D341Med (cell line): ENCODE measurements at regions not wholly inside any gene's neighbourhood (a gene's known extent, or its start where the extent isn't known, plus 50 kb on each side); places are given as distances from the start of the nearest gene placed in this dataset.
"Not testable (repeated sequence)": the region's sequence is repeated elsewhere in the genome, so short reads cannot be mapped to it uniquely, and the experiment has no call there.

Experiments used
- DNase-seq: peaks from one replicate; pipeline ENCODE4 v3.0.0; 2012; ENCODE audit warnings: low spot score

DNA sequence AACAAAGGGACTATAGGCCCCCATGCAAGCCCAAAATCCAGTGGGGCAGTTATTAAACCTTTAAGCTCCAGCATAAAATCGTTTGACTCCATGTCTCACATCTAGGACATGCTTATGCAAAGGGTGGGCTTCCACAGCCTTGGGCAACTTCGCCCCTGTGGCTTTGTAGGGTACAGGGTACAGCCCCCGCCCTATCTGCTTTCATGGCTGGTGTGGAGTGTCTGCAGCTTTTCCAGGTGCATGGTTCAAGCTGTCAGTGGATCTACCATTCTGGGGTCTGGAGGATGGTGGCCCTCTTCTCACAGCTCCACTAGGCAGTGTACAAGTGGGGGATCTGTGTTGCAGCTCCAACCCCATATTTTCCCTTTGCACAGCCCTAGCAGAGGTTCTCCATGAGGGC, 559.8 kb upstream of the TECRL start:
- DNase-seq, result no peak

DNA sequence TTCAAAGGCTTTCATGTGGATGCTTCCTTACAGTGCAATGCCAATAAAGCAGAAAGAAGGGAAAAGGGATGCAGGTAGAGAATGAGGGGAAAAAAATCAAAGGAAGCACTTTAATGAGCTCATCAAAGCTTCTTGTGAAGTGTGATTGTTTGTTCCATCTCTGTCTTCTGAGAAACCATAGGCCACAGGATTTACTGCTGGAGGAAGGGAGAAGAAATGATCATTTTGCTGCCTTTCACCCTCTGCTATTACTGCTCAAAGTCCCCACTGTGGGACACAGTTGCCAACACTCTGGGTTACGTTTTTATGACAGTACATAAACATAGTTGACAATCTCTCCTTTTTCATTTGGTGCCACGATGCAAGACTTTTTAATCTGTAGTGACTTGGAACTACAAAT, 558.0 kb upstream of the TECRL start:
- no peak for DNase-seq

DNA sequence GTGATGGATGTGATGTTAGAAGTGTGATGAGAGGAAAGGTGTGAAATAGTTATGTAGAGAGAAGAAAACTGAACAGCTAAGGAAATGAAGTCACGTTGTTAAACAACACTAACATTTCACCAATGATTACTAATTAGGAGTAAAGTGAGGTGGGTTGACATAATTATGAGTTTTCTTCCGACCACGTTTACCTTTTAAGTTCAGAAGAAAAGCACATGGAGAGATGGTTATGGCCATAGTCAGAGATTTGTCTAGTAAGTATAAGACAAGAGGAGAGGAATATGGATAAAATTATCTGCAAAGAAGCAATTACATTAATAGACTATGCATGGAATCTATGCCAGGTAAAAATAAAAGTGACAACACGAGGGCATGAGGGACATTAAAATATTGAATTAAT, 551.3 kb upstream of the TECRL start:
- DNase-seq, result no peak

DNA sequence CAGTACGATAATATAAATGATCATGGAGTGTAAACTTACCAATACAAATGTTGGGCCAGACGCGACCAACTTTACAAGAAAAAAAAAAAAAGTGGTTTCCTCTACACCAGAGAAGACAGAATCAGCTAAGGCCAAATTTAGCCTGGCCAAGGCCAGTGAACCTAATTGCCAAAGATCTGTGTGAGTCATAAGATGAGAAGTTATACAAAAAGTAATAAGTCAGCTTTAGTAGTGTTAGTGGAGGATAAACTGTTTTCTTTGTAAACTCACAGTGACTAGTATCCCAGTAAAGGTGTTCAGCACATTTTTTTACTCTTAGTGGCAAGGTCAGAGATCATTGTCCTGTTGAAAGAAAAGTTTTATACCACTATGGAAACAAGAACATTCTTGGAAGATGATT, 531.4 kb upstream of the TECRL start:
- DNase-seq, result no peak

DNA sequence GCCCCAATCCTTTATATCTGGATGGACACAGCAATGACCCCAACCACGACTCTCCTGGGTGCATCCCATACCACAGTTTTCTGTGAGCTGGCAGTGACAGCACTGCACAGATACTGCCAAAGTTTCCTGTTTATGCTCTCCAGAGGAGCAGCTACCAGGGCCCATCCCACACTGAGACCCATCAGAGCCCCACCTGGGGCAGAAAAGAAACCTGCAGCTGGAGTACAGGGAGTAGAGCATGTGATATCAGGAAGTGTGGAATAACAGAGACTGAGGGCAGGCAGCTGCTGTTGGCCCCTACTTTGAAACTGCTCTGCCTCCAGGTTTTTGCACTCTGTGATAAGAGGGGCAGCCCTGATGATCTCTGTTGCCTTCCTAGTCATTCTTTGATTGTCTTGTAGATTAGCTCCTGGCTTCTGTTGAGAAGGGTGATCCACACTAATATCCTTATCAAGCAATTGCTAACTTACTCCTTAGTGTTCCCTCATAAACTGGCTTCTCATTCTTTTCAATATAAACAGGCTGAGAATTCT, 526.3 kb upstream of the TECRL start:
- no peak for DNase-seq

DNA sequence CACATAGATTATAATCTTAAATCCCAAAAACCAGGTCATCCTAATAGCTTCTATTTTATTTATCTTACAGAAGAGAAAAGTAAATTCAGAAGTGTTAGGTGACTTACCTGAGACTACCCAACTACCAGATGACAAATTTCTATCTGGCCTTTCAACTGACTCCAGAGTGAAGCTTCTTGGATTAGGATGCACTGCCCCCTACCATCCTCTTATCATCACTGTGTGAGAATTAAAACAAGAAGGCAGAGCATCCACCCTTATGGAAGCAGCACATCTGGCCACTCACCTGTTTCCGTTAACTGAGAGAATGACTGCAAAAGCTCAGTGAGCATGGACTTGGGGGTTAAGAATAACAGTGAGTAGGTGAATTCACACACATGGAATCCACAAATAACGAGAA, 502.6 kb upstream of the TECRL start:
- peak; percentile 8 for DNase-seq

DNA sequence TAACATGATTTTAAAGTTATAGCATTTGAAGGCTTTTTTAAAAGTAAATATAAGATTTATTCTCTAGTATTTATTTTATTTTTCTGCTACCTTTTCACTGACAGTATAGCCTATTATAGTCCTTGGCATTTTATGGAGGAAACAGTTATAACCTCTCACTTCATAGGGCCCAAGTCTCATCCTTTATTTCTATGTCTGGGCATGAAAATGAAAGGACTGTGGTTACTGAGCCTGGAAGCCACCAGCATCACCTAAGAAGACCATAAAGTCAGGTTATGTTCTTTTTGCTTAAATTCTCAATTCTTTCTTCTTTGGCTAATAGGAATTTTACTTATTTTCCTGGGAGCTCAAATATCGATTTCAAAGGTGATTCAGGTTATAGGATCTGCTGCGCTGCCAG, 494.7 kb upstream of the TECRL start:
- DNase-seq, result no peak

DNA sequence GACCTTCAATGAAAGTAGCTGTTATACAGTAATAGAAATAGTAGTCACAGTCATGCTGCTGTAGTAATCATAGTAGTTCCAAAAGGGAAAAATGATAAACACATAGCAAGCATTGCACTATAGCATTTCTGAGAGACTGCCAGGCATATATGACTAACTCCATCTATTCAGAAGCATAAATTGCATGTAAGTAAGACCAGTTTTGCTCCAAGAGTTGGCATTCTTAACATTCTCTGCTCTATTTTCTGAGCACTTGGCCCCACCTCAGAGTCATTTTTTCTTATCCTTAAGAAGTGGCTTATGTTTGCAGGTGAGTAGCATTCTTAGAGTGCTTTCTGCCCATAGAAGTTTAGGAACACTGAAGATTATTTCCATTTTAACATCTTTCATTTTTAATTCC, 490.3 kb upstream of the TECRL start:
- DNase-seq, result no peak

DNA sequence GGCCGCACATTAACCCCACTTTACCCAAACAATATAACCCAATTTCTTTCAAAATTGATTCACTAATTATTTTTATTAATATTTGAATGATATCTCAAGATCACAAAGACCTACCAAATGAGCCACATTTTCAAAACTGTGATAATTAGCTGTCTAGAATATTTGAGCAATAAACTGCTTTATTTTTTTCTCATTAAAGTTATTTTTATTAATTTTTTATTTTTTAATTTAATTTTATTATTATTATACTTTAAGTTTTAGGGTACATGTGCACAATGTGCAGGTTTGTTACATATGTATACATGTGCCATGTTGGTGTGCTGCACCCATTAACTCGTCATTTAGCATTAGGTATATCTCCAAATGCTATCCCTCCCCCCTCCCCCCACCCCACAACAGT, 489.8 kb upstream of the TECRL start:
- DNase-seq, result not testable (repeated sequence)

DNA sequence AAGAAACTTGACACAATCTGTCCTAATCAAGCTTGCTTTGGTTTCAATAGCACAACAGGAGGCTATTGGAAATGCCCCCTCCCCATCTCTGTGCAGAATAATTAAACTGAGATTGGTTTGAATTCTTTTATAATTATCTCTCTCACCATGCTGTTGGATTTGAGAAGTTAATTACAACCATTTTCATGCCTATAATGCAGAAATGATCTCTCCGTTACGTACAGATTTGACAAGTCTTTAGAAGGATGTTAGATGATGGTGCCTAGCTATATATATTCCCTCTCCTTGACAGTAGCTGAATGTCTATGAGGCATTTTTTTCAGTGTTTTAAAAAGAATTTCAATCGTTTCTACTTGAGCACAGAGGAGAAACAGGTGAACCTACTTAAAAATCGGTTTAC, 488.4 kb upstream of the TECRL start:
- DNase-seq, result no peak

DNA sequence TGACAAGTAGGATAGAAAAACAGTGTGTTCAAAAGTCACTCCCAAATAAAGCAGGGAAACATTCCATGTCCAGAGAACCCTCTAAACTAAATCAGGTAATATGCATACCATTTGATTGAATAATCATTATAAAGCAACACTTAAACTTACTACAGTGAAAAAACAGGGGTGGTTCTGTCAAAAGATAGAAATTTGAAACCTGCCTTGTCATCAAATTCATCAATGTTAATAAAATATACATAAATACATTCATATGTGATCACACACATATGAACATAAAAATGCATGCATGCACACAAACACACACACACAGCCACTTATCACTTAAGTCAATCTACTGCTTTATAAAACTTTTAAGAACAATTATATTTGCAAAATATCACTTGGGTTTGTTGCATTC, 485.8 kb upstream of the TECRL start:
- DNase-seq, result no peak

DNA sequence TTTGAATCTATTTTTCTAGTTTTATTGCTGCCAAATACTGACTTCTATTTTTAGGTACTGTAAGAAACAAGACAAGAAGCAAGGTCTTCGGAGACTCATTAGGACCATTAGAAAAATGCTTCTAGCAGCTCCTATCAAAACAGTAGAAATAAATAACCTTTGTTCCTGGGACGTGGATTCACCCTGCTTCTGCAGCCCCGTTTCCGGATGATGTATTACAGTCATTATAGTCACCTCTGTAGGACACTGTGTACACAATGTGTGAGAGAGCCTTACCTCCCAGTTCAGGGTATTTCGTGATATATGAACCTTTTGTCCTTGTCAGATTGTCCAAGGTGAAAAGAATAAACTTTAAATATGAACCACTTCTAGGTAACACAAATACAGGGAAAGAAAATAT, 484.0 kb upstream of the TECRL start:
- DNase-seq, result no peak

DNA sequence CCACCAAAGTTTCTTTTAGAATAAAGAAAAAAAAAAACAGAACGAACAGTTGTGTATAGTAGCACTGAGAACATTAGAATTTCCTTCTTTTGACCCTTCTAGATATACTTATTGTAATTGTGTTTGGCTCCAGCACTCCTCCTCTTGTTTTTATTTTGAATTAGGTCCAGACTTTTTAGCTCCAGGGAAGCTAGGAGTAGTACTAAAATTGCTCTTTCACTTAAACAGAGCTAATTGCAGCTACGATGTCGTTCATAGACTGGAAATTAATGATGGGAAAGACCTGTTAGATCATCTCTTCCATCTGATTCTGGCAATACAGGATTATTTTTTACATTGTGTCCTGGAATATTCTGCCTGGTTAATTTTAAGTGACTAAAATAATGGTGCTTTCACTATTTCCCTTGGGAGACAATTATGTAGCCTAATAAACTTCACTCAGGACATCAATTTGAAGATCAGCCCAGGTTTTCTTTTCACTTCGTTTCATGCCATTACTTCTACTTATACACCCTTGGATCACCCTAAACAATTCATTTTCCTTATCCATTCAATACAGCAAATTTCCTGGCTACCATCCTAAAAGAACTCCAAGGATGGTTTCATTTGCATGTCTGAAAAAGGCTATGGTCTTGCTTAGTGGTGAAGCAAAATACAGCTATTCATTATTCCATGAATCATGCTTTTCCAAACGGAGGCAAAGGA, 480.8 kb upstream of the TECRL start:
- no peak for DNase-seq

DNA sequence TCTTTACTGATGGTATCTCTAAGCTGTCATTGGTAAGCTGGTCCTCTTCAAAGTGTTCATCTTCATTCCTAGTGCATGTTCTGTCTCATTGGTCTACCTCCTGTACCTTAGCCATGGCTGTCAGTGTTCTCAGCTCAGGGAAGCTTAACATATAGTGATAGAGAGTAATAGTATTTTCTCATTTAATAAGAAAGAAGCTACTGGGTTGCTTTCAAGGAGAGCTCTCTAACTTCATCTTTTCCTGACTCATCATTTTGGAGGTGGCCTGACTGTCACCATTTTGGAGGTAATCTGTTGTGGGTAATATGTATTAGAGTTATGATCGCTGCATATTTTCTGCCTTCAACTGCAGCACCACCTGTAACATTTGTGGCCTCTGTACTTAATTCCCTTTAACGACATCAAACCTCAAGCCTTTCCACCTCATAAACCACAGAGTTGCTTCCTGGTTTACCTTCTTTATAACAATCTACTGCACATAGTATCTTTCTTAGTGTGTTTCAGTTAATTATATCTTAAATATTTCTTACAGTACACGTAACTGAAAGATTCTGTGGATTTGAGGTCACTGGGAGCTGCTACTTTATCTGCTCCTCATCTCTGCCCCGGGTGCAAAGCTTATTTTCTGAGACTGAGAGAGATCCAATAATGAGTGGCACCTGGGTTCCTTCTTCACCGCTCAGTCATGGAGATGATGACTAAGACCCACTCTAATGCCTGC, 474.0 kb upstream of the TECRL start:
- DNase-seq, result no peak

DNA sequence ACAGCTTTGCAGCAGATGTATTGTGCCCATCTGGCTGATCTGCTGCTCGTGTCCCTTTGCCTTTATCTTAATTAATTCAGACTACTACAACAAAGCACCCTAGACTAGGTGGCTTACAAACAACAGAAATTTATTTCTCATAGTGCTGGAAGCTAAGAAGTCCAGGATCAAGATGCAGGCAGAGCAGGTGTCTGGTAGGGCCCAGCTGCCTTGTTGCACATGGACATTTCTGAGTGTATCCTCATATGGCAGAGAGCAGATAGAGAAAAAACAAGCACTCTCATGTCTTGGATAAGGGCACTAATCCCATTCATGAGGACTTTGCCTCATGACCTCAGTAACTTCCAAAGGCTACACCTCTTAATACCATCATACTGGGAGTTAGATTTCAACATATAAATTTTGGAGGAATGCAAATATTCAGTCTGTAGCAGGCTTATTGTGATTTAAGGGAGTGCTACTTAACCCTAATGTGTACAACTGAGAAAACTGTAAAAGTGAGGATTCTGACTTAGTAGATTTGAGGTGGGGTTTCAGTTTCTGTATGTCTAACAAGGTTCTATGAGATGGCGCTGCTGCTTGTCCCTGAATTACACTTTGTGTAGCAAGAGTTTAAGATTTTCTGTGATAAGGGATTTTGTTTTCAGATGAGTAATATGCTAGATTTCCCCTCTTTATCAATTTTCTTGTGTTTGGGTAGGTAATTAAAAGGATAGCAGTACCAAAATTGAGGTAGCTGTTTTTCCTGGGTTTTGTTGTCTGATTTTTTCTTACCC, 473.2 kb upstream of the TECRL start:
- peak; percentile 27 for DNase-seq

DNA sequence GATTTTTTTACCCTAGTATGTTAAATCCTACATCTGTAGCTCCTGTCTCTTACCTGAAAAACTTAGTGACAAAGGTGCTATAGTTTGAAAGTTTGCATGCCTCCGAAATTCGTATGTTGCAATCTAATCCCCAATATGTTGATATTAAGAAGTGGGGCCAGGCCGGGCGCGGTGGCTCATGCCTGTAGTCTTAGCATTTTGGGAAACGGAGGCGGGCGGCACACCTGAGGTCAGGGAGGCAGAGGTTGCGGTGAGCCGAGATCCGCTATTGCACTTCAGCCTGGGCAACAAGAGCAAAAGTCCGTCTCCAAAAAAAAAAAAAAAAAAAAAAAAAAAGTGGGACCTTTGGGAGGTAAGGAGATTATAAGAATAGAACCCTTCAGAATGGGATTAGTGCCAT, 471.3 kb upstream of the TECRL start:
- no peak for DNase-seq

DNA sequence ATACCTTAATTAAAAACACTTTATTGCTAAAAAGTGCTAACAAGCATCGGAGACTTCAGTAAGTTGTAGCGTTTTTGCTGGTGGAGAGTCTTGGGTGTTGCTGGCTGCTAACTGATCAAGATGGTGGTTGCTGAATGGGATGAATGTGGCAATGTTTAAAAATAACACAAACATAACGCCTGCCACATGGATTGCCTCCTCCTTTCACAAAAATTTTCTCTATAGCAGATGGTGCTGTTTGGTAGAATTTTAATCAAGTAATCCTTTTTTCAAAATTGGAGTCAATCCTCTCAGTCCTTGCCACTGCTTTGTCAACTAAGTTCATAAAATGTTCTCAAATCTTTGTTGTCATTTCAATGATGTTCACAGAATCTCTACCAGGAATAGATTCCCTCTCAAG, 466.8 kb upstream of the TECRL start:
- DNase-seq, result no peak

DNA sequence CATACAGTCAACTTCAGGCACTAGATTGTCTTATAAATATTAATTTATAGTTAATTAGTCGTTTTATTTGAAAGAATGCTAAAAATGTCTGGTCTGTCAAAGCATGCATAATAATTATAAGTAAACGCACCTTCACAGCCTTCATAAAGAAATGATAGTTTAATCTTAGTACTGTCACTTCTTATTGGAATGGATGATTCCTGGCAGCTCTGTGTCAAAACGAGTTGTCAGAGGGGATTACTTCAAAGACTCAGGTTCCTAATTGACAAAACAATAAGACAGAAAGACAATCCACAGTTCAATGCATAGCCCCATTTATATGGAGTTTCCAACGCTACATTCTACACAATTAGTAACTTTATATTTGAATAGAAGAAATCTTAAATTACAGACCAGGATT, 461.3 kb upstream of the TECRL start:
- no peak for DNase-seq

DNA sequence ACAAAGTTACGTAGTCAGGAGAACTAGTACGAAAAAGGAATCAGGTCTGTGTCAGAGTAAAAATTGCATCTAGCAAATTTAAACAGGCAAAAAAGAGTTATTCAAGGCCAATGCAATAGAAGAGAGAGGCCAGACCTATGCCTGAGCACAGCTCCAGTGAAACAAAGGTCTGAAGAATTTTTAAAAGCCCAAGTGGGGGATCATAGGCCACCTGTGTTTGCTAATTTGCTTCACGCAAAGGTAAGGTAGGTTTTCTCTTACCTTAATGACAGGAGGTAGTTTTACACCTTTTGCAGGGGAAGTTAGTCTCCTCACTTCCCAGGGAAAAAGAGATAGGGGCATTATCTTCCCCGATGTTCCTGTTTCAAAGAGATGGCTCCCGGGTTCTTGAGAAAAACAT, 448.6 kb upstream of the TECRL start:
- no peak for DNase-seq

DNA sequence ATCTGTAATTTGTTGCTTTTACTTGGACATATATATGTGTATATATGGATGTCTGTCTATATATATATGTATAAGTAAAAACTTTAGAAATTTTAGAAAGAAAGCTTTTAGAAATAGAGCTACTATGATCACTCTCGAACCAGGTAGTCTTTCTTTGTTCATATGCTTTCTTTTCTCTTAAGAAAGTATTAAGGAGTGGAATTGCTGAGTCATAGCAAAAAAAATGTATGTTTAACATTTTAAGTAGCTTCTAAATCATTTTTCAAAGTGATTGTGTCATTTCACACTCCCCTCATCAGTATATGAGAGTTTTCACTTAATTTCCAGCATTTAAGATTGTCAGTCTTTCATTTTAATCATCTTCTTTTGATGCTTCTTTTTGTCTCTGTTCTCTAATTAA, 447.9 kb upstream of the TECRL start:
- DNase-seq, result no peak

DNA sequence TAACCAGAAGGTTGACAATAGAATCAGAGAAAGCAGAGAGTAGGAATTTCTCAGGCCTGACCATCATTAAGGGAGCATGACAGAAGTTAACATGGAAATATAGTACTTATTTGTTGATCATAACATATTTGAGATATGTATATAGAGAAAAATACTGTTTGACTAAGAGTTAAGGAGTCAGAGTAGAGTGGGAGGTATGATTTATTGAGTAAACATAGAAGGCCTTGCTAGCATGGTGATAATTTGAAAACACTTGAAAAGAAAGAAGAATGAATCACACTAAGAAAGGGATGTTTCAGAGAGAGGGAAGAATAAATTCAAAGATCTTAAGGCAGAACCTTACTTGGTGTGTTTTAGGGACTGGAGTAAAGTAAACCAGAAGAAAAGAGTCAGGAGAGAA, 437.2 kb upstream of the TECRL start:
- no peak for DNase-seq

DNA sequence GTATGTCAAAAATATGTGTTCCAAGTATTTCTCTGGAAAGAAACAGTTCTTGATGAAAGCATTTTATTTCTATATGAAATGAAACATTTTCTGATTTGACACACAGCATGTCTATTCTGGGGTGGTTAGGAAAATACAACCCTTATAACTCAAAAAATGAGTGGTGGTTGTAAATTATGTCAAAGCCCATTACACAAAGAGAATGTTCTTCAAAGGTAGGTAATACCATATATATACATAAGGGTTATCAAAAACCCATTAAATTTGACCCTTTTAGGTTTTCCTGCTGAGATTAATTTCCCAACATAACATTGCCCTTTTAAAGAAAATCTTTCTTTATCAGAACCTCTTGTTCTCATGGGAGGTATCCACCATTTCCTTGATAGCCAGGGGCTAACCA, 420.5 kb upstream of the TECRL start:
- DNase-seq, result no peak

DNA sequence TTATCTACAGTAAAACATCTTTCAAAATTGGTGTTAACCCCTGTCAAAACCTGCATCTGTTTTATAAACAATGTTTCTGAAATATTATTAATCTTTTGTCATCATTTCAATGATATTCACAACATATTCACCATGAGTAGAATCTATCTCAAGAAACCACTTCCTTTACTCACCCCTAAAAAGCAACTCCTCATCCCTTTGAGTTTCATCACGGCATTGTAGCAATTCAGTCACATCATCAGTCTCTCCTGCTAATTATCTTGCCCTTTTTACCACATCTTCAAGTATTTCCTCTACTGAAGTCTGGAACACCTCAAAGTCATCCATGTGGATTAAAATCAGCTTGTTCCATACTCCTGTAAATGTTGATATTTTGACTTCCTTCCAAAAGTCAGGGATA, 415.3 kb upstream of the TECRL start:
- DNase-seq, result no peak
